ENCODE measurements at regions not wholly inside any gene's neighbourhood (a gene's known extent, or its start where the extent isn't known, plus 50 kb on each side); places are given as distances from the start of the nearest gene placed in this dataset.
"Not testable (repeated sequence)": the region's sequence is repeated elsewhere in the genome, so short reads cannot be mapped to it uniquely, and the experiment has no call there.

GRCh38 chr17:77290759-77291558, 150.2 kb downstream of the SEC14L1 start:
- not testable (repeated sequence) for DNase-seq

- DNase-seq = no peak
Measured at GRCh38 chr17:77291591-77292386, 151.0 kb downstream of the SEC14L1 start.

- DNase-seq = no peak
Measured at GRCh38 chr17:77294761-77295160, 154.0 kb downstream of the SEC14L1 start.

GRCh38 chr17:77295241-77295853, 154.6 kb downstream of the SEC14L1 start:
- no peak for DNase-seq

GRCh38 chr17:77296769-77297409, 156.1 kb downstream of the SEC14L1 start:
- DNase-seq = no peak

GRCh38 chr17:77297693-77298666, 157.2 kb downstream of the SEC14L1 start:
- no peak for DNase-seq

- DNase-seq = no peak
Measured at GRCh38 chr17:77298811-77299210, 158.0 kb downstream of the SEC14L1 start.

- no peak for DNase-seq
Measured at GRCh38 chr17:77299256-77300015, 158.7 kb downstream of the SEC14L1 start.

- DNase-seq = no peak
Measured at GRCh38 chr17:77300016-77300686, 159.4 kb downstream of the SEC14L1 start.

GRCh38 chr17:77301694-77302266, 161.0 kb downstream of the SEC14L1 start:
- no peak for DNase-seq

- no peak for DNase-seq
Measured at GRCh38 chr17:77302682-77303081, 161.9 kb downstream of the SEC14L1 start.

GRCh38 chr17:77303620-77304019, 162.9 kb downstream of the SEC14L1 start:
- no peak for DNase-seq

- DNase-seq = no peak
Measured at GRCh38 chr17:77304051-77304745, 163.4 kb downstream of the SEC14L1 start.

GRCh38 chr17:77304746-77305473, 164.1 kb downstream of the SEC14L1 start:
- no peak for DNase-seq

GRCh38 chr17:77306048-77306789, 165.4 kb downstream of the SEC14L1 start:
- DNase-seq = no peak

GRCh38 chr17:77306790-77307478, 166.2 kb downstream of the SEC14L1 start:
- DNase-seq = no peak

- no peak for DNase-seq
Measured at GRCh38 chr17:77307479-77308198, 166.9 kb downstream of the SEC14L1 start.

All from stimulated activated CD4-positive, alpha-beta T cell treated with anti-CD3 and anti-CD28 coated beads, Interleukin-2, amount 100 ng/mL, for 24 hours (primary cell).